Gastrocnemius medialis (tissue), 4 donors: ENCODE measurements at regions not wholly inside any gene's neighbourhood (a gene's known extent, or its start where the extent isn't known, plus 50 kb on each side); places are given as distances from the start of the nearest gene placed in this dataset.

Source experiments
- POLR2A ChIP-seq, 2 donors: fragments of 450-650 bp; IDR thresholded peaks; one replicate each; pipeline ENCODE4 v1.6.1; 2017; ENCODE audit warnings: antibody characterized with exemption in 2 of 2, mild to moderate bottlenecking in 2 of 2, moderate library complexity in 2 of 2
- TF ChIP-seq, protein P1 (sequence below), 5 experiments: fragments of 450-650 bp in 3 of 5; fragments of 200-600 bp in 2 of 5; sonication (generic) in 2 of 5; IDR thresholded peaks in 4 of 5; conservative IDR thresholded peaks in 1 of 5; 1 replicate in 4 of 5; 2 replicates in 1 of 5; pipeline ENCODE4 v1.5.1; 2016 to 2019; ENCODE audit warnings: antibody characterized with exemption in 5 of 5, mild to moderate bottlenecking in 3 of 5, moderate library complexity in 3 of 5

DNA sequence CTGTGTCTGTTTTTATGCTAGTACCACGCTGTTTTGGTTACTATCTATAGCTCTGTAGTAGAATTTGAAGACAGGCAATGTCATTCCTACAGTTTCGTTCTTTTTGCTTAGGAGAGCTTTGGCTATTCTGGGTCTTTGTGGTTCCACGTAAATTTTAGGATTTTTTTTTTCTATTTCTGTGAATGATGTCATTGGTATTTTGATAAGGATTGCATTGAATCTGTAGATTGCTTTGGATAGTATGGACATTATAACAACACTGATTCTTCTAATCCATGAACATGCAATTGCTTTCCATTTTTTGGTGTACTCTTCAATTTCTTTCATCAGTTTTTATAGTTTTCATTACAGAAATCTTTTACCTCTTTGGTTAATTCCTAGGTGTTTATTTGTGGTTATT lies 345.2 kb downstream of the TMEM121 start:
- TF ChIP-seq, protein P1, sequence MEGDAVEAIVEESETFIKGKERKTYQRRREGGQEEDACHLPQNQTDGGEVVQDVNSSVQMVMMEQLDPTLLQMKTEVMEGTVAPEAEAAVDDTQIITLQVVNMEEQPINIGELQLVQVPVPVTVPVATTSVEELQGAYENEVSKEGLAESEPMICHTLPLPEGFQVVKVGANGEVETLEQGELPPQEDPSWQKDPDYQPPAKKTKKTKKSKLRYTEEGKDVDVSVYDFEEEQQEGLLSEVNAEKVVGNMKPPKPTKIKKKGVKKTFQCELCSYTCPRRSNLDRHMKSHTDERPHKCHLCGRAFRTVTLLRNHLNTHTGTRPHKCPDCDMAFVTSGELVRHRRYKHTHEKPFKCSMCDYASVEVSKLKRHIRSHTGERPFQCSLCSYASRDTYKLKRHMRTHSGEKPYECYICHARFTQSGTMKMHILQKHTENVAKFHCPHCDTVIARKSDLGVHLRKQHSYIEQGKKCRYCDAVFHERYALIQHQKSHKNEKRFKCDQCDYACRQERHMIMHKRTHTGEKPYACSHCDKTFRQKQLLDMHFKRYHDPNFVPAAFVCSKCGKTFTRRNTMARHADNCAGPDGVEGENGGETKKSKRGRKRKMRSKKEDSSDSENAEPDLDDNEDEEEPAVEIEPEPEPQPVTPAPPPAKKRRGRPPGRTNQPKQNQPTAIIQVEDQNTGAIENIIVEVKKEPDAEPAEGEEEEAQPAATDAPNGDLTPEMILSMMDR (IDR thresholded peaks at IDR 0.05 in 4 of 5, conservative IDR thresholded peaks at IDR 0.05 in 1 of 5) = no peak
- no peak for TF ChIP-seq POLR2A (IDR thresholded peaks at IDR 0.05)
